Mucosa of descending colon (tissue), 3 donors: ENCODE measurements at regions not wholly inside any gene's neighbourhood (a gene's known extent, or its start where the extent isn't known, plus 50 kb on each side); places are given as distances from the start of the nearest gene placed in this dataset.
"Not testable (repeated sequence)": the region's sequence is repeated elsewhere in the genome, so short reads cannot be mapped to it uniquely, and the experiment has no call there.

Experiments used
- ATAC-seq: fragments of 200-7000 bp; cut with Tn5 transposase; one replicate; pipeline ENCODE4 v1.9.1; 2020; ENCODE audit warnings: mild to moderate bottlenecking, moderate library complexity
- DNase-seq, 3 donors: peaks; one replicate each; pipeline ENCODE4 v3.0.0-alpha.2; 2020
- H3K36me3 ChIP-seq: fragments of 200-600 bp; one replicate; pipeline ENCODE4 v1.8.0; 2021; ENCODE audit warnings: low read depth, mild to moderate bottlenecking
- H3K4me1 ChIP-seq: fragments of 200-600 bp; one replicate; pipeline ENCODE4 v1.8.0; 2021; ENCODE audit warnings: low read depth, mild to moderate bottlenecking
- H3K4me3 ChIP-seq: fragments of 200-600 bp; one replicate; pipeline ENCODE4 v1.8.0; 2021; ENCODE audit warnings: mild to moderate bottlenecking
- H3K9me3 ChIP-seq: fragments of 200-600 bp; one replicate; pipeline ENCODE4 v1.8.0; 2021; ENCODE audit warnings: mild to moderate bottlenecking
- CTCF ChIP-seq: fragments of 200-600 bp; IDR thresholded peaks from one replicate; pipeline ENCODE4 v1.8.0; 2022; ENCODE audit warnings: antibody characterized with exemption, mild to moderate bottlenecking
- intact Hi-C, 2 donors: fragments of 100-400 bp; cut with DNase I in 1 of 2; cut with micrococcal nuclease in 1 of 2; formaldehyde crosslinking; loops; one replicate each; pipeline versions ENCODE4 v1.11.0 to v1.11.1; 2022; cut with DNase I, micrococcal nuclease
- donor health status: DM: no; HTN: no; CAD: no; lungs with moderate emphysema.
- donor health status: DM: no; HTN: no; CAD: no.
- donor health status: DM: no; HTN: yes; CAD: no.

- no peaks in the 10 kb centered on the region for H3K36me3 ChIP-seq
- H3K4me1 ChIP-seq: no peaks in the 10 kb centered on the region
- TF ChIP-seq CTCF: no peak
- no peak overlapping the region for H3K4me3 ChIP-seq
- no peaks in the 10 kb centered on the region for H3K9me3 ChIP-seq
- intact Hi-C loops: no loop called here
- DNase-seq (no peak), ATAC-seq (no peak)
These were observed 940.6 kb downstream of the TTLL7 start for GRCh38 chr1:83058327-83058726.

- no peak for TF ChIP-seq CTCF
- Histone ChIP-seq H3K36me3 (no peaks in the 10 kb centered on the region), H3K4me1 (no peaks in the 10 kb centered on the region), H3K9me3 (no peaks in the 10 kb centered on the region), H3K4me3 (no peak overlapping the region)
- ATAC-seq: no peak
- no peak for DNase-seq
- intact Hi-C loops: no loop called here
These were observed 943.4 kb downstream of the TTLL7 start for GRCh38 chr1:83055391-83056170.

- no peak for DNase-seq
- no peak for TF ChIP-seq CTCF
- no peaks in the 10 kb centered on the region for H3K9me3 ChIP-seq
- H3K36me3 ChIP-seq: no peaks in the 10 kb centered on the region
- H3K4me1 ChIP-seq: no peaks in the 10 kb centered on the region
- no peak overlapping the region for H3K4me3 ChIP-seq
- intact Hi-C loops: no loop called here
- no peak for ATAC-seq
These were observed 945.5 kb downstream of the TTLL7 start for GRCh38 chr1:83053446-83053845.

- Histone ChIP-seq H3K9me3 (no peaks in the 10 kb centered on the region), H3K4me1 (no peaks in the 10 kb centered on the region), H3K36me3 (no peaks in the 10 kb centered on the region), H3K4me3 (no peak overlapping the region)
- ATAC-seq (no peak), DNase-seq (no peak)
- TF ChIP-seq CTCF: no peak
- intact Hi-C loops: no loop called here
These were observed 946.1 kb downstream of the TTLL7 start for GRCh38 chr1:83052865-83053264.

GRCh38 chr1:83051053-83051452 is 947.9 kb downstream of the TTLL7 start:
- H3K4me3 ChIP-seq, intact Hi-C loops, DNase-seq, H3K36me3 ChIP-seq, H3K9me3 ChIP-seq, H3K4me1 ChIP-seq, ATAC-seq: not testable (repeated sequence)

GRCh38 chr1:83043244-83043643 is 955.7 kb downstream of the TTLL7 start:
- Histone ChIP-seq H3K4me1 (no peaks in the 10 kb centered on the region), H3K9me3 (no peaks in the 10 kb centered on the region), H3K4me3 (no peak overlapping the region), H3K36me3 (no peaks in the 10 kb centered on the region)
- DNase-seq: no peak
- ATAC-seq: no peak
- intact Hi-C loops: no loop called here
- no peak for TF ChIP-seq CTCF

- DNase-seq, ATAC-seq, H3K4me3 ChIP-seq, H3K9me3 ChIP-seq, H3K4me1 ChIP-seq, H3K36me3 ChIP-seq, intact Hi-C loops: not testable (repeated sequence)
These were observed 959.8 kb downstream of the TTLL7 start for GRCh38 chr1:83039091-83039490.
